ENCODE measurements at regions not wholly inside any gene's neighbourhood (a gene's known extent, or its start where the extent isn't known, plus 50 kb on each side); places are given as distances from the start of the nearest gene placed in this dataset.
A peak's percentile ranks its signal among the peaks of the same experiment; 100 is the strongest.

DNA sequence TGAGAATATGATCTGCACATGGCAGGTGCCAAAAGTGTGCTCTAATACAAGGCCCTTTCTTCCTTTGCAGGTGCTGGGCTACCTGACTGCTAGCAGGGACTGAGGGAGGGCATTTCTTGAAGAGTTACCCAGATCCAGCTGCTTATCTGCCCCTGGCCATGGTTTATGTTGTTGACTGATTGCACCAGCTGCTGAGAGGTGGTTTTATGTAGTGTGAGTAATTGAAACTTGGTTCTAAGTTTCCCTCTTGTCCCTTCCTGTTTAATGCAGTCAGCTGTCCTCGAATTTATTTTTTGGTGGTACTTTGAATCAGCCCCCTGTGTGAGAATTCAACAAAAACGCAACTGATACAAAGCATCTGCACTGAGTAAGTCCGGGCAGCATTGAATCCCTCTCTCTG lies 288.3 kb upstream of the C2CD4B start:
- DNase-seq (ENCODE audit: low read depth): peak; percentile 25
- H3K4me3 ChIP-seq (ENCODE audit: low read length): no peak overlapping the region
- TF ChIP-seq, protein P1, sequence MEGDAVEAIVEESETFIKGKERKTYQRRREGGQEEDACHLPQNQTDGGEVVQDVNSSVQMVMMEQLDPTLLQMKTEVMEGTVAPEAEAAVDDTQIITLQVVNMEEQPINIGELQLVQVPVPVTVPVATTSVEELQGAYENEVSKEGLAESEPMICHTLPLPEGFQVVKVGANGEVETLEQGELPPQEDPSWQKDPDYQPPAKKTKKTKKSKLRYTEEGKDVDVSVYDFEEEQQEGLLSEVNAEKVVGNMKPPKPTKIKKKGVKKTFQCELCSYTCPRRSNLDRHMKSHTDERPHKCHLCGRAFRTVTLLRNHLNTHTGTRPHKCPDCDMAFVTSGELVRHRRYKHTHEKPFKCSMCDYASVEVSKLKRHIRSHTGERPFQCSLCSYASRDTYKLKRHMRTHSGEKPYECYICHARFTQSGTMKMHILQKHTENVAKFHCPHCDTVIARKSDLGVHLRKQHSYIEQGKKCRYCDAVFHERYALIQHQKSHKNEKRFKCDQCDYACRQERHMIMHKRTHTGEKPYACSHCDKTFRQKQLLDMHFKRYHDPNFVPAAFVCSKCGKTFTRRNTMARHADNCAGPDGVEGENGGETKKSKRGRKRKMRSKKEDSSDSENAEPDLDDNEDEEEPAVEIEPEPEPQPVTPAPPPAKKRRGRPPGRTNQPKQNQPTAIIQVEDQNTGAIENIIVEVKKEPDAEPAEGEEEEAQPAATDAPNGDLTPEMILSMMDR (conservative IDR thresholded peaks at IDR 0.05; ENCODE audit: low read length): no peak

DNA sequence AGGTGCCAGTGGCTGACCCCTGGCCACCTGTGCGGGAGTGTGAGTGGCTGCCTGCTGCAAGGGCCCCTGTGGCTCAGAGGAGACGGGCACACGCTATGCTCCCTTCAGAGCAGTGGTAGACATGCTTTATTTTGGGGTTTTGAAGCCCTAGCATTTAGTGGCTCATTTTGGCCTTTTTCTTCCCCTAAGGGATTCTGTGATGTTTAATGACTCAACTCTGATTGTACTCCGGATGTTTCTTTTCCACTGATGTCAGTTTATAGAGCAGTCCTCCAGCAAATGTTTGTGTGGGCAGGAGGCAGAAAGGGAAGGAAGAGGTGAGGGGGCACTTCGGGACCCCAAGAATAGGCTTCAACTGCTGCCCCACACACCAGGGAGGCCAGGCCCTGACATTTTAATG lies 288.9 kb upstream of the C2CD4B start:
- TF ChIP-seq, protein P1 (conservative IDR thresholded peaks at IDR 0.05; ENCODE audit: low read length): no peak
- no peak overlapping the region for H3K4me3 ChIP-seq (ENCODE audit: low read length)
- DNase-seq (ENCODE audit: low read depth): peak; percentile 58

DNA sequence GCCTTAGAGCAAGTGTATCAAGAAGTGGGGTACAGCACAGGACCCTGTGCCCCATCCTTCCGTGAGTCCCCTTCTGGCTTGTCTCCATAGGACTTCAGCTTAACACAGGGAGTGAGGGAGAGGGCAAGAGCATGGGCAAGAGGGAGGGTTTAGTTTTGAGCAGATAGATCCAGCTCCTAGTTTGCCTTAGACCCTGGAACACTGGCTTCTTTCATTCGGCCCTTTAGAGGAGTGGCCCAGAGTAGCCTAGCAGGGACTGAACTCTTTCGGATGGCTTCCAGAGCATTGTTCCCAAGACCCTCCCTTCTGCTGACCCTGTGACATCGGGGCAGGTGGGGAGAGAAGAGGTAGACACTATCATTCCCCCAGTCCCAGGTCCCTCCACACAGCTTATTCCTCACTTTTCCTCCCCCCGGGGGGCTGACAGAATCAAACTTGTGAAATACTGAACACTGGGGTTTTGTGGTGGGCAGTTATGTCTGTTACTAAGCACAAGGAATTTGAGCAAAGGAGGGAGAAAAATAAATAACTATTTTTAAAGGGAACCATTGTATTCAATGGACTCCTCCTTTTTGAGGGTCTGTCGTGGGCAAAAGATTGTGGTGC lies 289.6 kb upstream of the C2CD4B start:
- H3K4me3 ChIP-seq (ENCODE audit: low read length): no peak overlapping the region
- TF ChIP-seq, protein P1 (conservative IDR thresholded peaks at IDR 0.05; ENCODE audit: low read length): no peak
- DNase-seq (ENCODE audit: low read depth): peak; percentile 52

DNA sequence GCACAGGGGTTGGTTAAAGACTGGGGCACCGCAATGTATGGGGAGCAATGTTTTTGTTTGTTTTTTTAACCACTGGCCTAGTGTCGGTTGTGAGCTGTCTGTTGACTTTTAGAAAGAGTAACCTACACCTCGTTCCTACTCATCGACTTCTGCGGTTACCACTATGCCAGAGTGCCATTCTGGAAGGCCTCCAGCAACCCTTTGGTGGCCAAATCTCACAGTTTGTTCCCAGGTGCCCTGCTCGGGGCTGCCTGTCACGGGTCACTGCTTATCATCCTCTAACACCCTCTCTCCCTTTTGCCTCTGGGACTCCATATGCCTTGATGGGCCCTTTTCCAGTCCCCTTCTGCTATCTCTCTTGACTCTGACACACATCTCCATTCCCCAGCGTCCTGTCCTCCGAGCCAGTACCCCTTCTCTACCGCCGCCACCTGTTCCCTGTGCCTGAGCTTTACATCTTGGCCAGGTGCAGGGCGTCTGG lies 290.4 kb upstream of the C2CD4B start:
- no peak overlapping the region for H3K4me3 ChIP-seq (ENCODE audit: low read length)
- TF ChIP-seq, protein P1 (conservative IDR thresholded peaks at IDR 0.05; ENCODE audit: low read length): no peak
- DNase-seq (ENCODE audit: low read depth): no peak

DNA sequence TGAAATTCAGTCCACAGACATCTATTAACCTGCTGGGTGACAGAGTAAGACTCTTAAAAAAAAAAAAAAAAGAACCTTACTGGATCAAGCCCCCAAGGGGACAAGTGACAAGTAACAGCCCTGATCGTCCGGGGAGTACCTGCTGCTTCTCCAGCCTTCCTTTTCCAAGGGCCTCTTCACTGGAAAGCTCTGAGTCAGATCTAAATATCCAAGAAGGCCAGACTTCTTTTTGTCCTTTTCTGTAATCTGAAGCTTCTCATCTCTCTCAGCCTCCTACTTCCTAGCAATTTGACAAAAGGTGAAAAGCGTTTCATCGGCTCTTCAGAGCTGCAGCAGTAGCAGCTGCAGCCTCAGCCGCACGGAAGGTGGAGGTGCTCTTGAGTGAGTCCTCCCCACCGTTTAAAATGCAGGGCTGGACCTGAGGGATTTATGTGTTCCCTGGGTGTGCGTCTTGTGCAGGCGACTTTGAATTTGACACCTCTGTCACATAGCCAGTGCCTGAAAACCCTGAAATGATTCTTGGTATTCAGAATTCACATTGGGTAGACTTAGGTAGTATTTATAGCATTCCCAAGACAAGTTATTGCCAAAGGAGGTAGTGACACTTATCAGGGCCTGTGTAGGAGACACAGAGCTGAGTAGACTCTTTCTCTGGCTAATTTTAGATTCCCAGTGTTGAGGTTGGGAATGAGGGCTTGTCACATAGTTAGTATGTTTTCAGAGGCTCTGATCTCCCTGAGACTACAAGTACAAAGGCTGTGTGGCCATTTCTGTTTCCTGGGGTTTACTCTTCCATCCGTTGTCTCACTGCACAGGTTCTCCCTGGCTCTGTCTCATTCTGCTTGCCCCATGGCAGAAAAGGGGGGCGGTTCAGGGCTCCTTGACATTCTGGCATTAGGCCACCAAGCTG lies 291.2 kb upstream of the C2CD4B start:
- DNase-seq (ENCODE audit: low read depth): peak; percentile 27
- no peak overlapping the region for H3K4me3 ChIP-seq (ENCODE audit: low read length)
- TF ChIP-seq, protein P1 (conservative IDR thresholded peaks at IDR 0.05; ENCODE audit: low read length): no peak

DNA sequence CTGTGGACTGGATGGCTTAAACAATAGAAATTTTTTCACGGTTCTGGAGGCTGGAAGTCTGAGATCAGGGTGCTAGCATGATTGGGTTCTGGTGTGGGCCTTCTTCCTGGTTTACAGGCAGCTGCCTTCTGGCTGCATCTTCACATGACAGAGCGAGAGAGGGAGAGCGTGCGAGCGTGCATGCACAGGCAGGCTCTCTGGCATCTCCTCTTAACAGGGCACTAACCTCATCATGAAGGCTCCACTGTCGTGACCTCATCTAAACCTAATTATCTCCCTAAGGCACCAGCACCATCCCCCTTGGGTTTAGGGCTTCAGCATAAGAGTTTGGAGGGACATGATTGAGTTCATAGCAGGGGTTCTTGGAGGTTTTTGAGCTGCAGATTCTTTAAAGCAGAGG lies 292.0 kb upstream of the C2CD4B start:
- H3K4me3 ChIP-seq (ENCODE audit: low read length): no peak overlapping the region

More for the DNA sequence above, 292.0 kb upstream of the C2CD4B start:
- no peak for DNase-seq (ENCODE audit: low read depth)
- TF ChIP-seq, protein P1 (conservative IDR thresholded peaks at IDR 0.05; ENCODE audit: low read length): no peak
